Tibial nerve (tissue), 4 donors: ENCODE measurements at regions not wholly inside any gene's neighbourhood (a gene's known extent, or its start where the extent isn't known, plus 50 kb on each side); places are given as distances from the start of the nearest gene placed in this dataset.

Source experiments
- DNase-seq, 2 donors: peaks; one replicate each; pipeline ENCODE4 v3.0.0-alpha.2; 2019; ENCODE audit warnings: low spot score in 2 of 2
- H3K27ac ChIP-seq, 4 donors: fragments of 200-600 bp; sonication (generic) in 3 of 4; one replicate each; pipeline ENCODE4 v1.5.1; 2017 to 2019; ENCODE audit warnings: mild to moderate bottlenecking in 1 of 4
- H3K27me3 ChIP-seq, 2 donors: fragments of 200-600 bp; sonication (generic) in 1 of 2; one replicate each; pipeline versions ENCODE4 v1.5.1 to v1.6.0; 2017 to 2019
- H3K36me3 ChIP-seq, 3 donors: fragments of 200-600 bp; sonication (generic); one replicate each; pipeline ENCODE4 v1.5.1; 2018 to 2019
- H3K4me1 ChIP-seq, 4 donors: fragments of 200-600 bp; sonication (generic) in 3 of 4; one replicate each; pipeline ENCODE4 v1.5.1; 2017 to 2019
- H3K4me3 ChIP-seq, 4 donors: fragments of 200-600 bp; sonication (generic) in 3 of 4; one replicate each; pipeline ENCODE4 v1.5.1; 2017 to 2019; ENCODE audit warnings: mild to moderate bottlenecking in 1 of 4, moderate library complexity in 1 of 4
- H3K9me3 ChIP-seq, 4 donors: fragments of 200-600 bp; sonication (generic) in 3 of 4; one replicate each; pipeline ENCODE4 v1.5.1; 2017 to 2019
- EP300 ChIP-seq, 2 donors: sonication (generic); formaldehyde crosslinking; IDR thresholded peaks; one replicate each; pipeline ENCODE4 v1.6.1; 2017; ENCODE audit warnings: antibody characterized with exemption in 2 of 2, mild to moderate bottlenecking in 1 of 2
- POLR2A ChIP-seq, 2 donors: fragments of 450-650 bp; IDR thresholded peaks; one replicate each; pipeline ENCODE4 v1.6.1; 2017; ENCODE audit warnings: antibody characterized with exemption in 2 of 2, mild to moderate bottlenecking in 2 of 2, moderate library complexity in 2 of 2
- WGBS, 2 donors: methylation state at CpG; one replicate each; pipeline ENCODE4 v1.1.5; 2018; 5-methylcytosine and 5-hydroxymethylcytosine counted together
- TF ChIP-seq, protein P1 (sequence below), 5 experiments: fragments of 200-600 bp in 3 of 5; fragments of 450-650 bp in 2 of 5; sonication (generic) in 3 of 5; IDR thresholded peaks; one replicate each; pipeline ENCODE4 v1.5.1; 2016 to 2019; ENCODE audit warnings: antibody characterized with exemption in 5 of 5, mild to moderate bottlenecking in 3 of 5, moderate library complexity in 2 of 5

DNA sequence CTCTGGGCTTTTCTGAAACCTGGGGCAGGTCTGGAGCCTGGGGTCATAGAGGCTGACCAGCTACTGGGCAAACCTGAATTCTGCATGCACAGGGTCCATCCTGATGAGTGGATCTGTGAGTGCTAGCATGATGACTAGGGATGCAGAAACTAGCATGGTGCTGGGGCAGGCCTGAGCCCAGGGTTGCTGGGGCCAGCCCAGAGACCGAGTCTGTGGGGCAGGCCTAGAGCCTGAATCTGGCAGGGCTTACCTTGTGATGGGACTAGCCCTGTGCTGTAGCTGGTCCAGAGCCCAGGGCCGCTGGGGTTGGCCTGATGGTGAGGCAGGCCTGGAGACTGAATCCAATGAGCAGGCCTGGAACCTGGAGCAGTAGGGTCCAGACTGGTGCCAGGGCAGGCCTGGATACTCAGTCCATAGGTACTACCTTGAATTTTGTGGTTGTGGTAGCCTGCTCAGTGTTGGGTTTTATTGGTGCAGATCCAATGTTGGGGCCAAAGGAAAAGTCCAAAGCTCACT lies 313.5 kb downstream of the TLR4 start:
- Histone ChIP-seq H3K36me3 (no peaks in the 10 kb centered on the region), H3K4me3 (no peak overlapping the region), H3K9me3 (peaks cover 0 to 14% (median 0%) of the 10 kb centered on the region in 4 donors), H3K4me1 (no peaks in the 10 kb centered on the region), H3K27me3 (no peaks in the 10 kb centered on the region), H3K27ac (no peak overlapping the region)
- WGBS, 2 donors: 71% methylated on average over 2 of the region's 2 CpGs; no CpG with 5 or more reads in 1 of the 2 donors
- TF ChIP-seq, protein P1, sequence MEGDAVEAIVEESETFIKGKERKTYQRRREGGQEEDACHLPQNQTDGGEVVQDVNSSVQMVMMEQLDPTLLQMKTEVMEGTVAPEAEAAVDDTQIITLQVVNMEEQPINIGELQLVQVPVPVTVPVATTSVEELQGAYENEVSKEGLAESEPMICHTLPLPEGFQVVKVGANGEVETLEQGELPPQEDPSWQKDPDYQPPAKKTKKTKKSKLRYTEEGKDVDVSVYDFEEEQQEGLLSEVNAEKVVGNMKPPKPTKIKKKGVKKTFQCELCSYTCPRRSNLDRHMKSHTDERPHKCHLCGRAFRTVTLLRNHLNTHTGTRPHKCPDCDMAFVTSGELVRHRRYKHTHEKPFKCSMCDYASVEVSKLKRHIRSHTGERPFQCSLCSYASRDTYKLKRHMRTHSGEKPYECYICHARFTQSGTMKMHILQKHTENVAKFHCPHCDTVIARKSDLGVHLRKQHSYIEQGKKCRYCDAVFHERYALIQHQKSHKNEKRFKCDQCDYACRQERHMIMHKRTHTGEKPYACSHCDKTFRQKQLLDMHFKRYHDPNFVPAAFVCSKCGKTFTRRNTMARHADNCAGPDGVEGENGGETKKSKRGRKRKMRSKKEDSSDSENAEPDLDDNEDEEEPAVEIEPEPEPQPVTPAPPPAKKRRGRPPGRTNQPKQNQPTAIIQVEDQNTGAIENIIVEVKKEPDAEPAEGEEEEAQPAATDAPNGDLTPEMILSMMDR (IDR thresholded peaks at IDR 0.05): no peak
- TF ChIP-seq EP300 (IDR thresholded peaks at IDR 0.05) (no peak), POLR2A (IDR thresholded peaks at IDR 0.05) (no peak)
- DNase-seq: no peak

DNA sequence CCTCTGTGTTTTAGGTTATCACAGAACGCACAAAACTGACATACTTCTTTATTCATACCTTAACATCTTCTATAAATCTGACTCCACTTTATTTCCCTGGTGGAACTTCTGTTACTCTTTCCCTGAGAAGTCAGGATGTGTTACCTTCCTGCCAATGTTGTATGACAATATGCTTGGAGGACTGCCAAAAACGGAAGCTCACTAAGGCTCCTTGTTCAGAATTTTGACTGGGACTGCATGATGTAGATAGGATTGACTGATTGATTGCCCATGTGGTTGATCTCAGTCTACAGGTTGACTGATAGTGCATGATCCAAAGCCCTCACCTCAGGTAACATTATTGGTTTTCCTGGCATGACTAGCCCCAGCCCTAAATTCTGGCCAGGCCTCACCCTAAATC lies 319.4 kb downstream of the TLR4 start:
- Histone ChIP-seq H3K4me3 (no peak overlapping the region), H3K9me3 (no peaks in the 10 kb centered on the region), H3K27me3 (no peaks in the 10 kb centered on the region), H3K27ac (no peak overlapping the region), H3K36me3 (no peaks in the 10 kb centered on the region), H3K4me1 (no peaks in the 10 kb centered on the region)
- TF ChIP-seq, protein P1 (IDR thresholded peaks at IDR 0.05): no peak
- TF ChIP-seq EP300 (IDR thresholded peaks at IDR 0.05): no peak
- TF ChIP-seq POLR2A (IDR thresholded peaks at IDR 0.05): no peak
- WGBS, 2 donors: 35 to 40% methylated on average over 2 of the region's 2 CpGs
- DNase-seq: no peak

DNA sequence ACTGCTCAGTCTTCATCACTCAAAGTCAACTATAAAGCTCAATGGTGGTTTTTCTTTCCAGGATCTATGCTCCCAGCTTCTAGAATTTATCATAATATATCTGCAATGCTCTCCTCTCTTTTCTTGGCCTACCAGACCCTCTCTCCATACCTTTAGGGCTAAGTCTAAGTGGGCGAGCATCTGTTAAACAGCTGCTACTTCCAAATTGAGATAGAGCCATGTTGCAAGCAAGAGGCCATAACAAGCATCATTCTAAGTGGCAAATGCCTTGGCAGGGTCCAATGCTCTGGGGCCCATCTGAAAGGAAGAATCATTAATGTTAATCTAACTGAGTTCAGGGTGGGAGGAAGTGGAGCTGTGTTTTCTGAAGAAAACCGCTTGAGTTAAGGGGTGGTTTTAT lies 324.0 kb downstream of the TLR4 start:
- Histone ChIP-seq H3K4me1 (no peaks in the 10 kb centered on the region), H3K9me3 (no peaks in the 10 kb centered on the region), H3K36me3 (no peaks in the 10 kb centered on the region), H3K27ac (no peak overlapping the region), H3K4me3 (no peak overlapping the region), H3K27me3 (no peaks in the 10 kb centered on the region)
- no peak for TF ChIP-seq EP300 (IDR thresholded peaks at IDR 0.05)
- TF ChIP-seq, protein P1 (IDR thresholded peaks at IDR 0.05): no peak
- TF ChIP-seq POLR2A (IDR thresholded peaks at IDR 0.05): no peak
- WGBS, 2 donors: 89 to 93% methylated on average over 2 of the region's 2 CpGs
- no peak for DNase-seq

DNA sequence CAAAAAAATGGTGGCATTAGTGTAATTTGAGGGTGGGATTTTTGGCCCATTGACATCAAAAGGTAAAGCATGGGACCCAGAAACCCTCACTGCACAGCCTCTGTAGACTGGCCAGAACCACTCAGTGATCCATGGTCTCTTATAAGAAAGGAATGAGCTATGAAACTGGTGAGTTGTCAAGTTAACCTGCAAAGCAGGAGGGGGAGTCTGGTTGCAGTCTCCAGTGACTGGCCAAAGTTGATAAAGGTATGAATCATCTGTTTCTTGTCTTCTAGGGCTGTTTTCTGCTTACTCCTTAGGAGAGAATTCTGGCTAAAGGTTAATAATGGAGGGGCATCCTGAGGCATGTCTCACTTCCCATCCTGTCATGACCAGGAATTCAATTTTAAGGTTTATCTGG lies 325.2 kb downstream of the TLR4 start:
- H3K4me3 ChIP-seq: no peak overlapping the region
- H3K4me1 ChIP-seq: no peaks in the 10 kb centered on the region
- DNase-seq: no peak
- no peak overlapping the region for H3K27ac ChIP-seq
- H3K9me3 ChIP-seq: no peaks in the 10 kb centered on the region
- no peaks in the 10 kb centered on the region for H3K27me3 ChIP-seq
- no peaks in the 10 kb centered on the region for H3K36me3 ChIP-seq
- no peak for TF ChIP-seq POLR2A (IDR thresholded peaks at IDR 0.05)
- TF ChIP-seq, protein P1 (IDR thresholded peaks at IDR 0.05): no peak
- no peak for TF ChIP-seq EP300 (IDR thresholded peaks at IDR 0.05)

DNA sequence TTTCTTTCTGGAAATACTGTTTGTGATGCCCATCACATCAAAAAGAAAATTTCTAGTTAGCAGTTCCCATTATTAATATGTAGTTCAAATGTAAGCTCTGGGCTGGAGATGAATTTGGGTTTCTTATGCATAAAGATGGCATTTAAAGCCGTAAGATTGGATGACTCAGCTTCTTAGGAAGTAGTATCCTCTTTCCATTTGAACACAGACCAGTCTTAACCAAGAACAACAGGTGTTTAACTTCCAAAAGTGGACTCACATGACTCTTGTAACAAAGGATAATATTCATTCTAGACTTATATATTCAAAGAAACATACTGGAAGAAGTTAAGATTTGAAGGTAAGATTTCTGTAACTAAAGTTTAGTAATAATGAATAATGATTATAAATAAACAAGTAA lies 330.5 kb downstream of the TLR4 start:
- no peak overlapping the region for H3K27ac ChIP-seq
- TF ChIP-seq EP300 (IDR thresholded peaks at IDR 0.05) (no peak), POLR2A (IDR thresholded peaks at IDR 0.05) (no peak)
- TF ChIP-seq, protein P1 (IDR thresholded peaks at IDR 0.05): no peak
- no peaks in the 10 kb centered on the region for H3K4me1 ChIP-seq
- no peaks in the 10 kb centered on the region for H3K36me3 ChIP-seq
- no peak for DNase-seq
- H3K4me3 ChIP-seq: no peak overlapping the region
- H3K9me3 ChIP-seq: no peaks in the 10 kb centered on the region
- 58 to 80% methylated on average over 1 of the region's 1 CpG for WGBS, 2 donors
- H3K27me3 ChIP-seq: no peaks in the 10 kb centered on the region
